ENCODE measurements at regions not wholly inside any gene's neighbourhood (a gene's known extent, or its start where the extent isn't known, plus 50 kb on each side); places are given as distances from the start of the nearest gene placed in this dataset.

DNA sequence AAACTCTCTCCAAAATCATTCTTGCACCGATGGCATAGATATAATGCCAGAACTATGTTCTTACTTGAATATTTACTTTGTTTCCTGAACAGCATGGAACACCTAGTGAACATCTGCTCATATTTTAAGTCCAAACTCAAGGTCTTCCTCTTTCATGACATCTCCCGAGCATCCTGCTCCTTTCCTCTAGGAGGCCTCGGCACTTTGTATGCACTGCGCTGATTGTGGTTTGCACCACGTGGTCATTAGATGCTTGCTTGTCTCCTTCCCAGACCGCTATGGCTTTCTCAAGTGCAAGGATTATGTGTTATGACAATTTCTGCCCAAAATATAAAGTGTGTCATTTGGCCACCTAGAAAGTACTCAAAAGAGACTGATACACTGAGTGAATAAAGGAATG, 912.0 kb downstream of the GALC start:
- H3K4me1 ChIP-seq (replicated peaks) = no peaks in the 10 kb centered on the region
- no peak for DNase-seq (ENCODE audit: low read depth in 1 of 2, low spot score in 2 of 2)
- no peaks in the 10 kb centered on the region for H3K27me3 ChIP-seq (replicated peaks)
- no peaks in the 10 kb centered on the region for H3K36me3 ChIP-seq
- H3K4me3 ChIP-seq = no peak overlapping the region
- H3K27ac ChIP-seq = no peak overlapping the region
- no peaks in the 10 kb centered on the region for H3K9me3 ChIP-seq (replicated peaks)

DNA sequence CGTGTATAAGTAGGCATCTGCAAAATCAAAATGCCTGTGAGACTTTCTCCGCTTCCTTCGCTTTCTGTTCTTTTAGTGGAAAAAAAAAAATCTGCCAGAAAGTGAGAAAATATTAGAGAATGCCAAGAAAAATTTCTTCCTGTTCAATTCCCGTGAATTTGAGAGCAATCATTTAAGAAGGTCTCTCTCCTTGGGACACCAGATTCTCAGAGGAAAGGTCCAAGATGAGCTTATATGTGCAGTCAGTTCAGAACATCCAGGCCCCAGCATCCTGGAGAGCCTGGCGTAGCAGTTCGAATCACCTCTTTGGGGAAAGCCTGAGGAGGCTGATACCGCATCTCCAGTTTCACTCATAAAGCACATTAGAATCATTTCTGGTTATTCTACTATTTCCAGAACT, 912.8 kb downstream of the GALC start:
- Histone ChIP-seq H3K27ac (no peak overlapping the region), H3K4me3 (no peak overlapping the region), H3K36me3 (no peaks in the 10 kb centered on the region), H3K27me3 (replicated peaks) (no peaks in the 10 kb centered on the region), H3K4me1 (replicated peaks) (no peaks in the 10 kb centered on the region), H3K9me3 (replicated peaks) (no peaks in the 10 kb centered on the region)
- DNase-seq (ENCODE audit: low read depth in 1 of 2, low spot score in 2 of 2) = no peak

DNA sequence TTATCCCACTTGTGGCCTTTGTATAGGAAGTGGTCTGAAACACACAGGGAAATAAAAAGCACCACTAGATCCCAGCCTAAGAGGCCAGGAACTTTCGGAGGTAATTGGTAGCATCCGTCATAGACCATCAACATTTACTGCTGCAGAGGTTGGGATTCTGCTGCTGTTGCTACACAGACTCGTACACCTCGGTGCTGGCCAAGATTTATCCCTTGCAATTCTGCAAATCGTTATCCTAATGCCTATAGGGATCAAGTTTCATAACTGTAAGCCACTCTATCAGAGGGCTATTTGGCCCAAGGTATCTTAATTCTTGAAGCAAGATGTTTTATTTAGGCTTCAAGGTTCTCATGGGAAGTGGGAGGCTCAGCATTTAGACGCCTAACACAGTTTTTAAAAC, 913.6 kb downstream of the GALC start:
- H3K4me1 ChIP-seq (replicated peaks) = no peaks in the 10 kb centered on the region
- H3K27me3 ChIP-seq (replicated peaks) = no peaks in the 10 kb centered on the region
- H3K4me3 ChIP-seq = no peak overlapping the region
- no peak for DNase-seq (ENCODE audit: low read depth in 1 of 2, low spot score in 2 of 2)
- no peaks in the 10 kb centered on the region for H3K36me3 ChIP-seq
- H3K27ac ChIP-seq = no peak overlapping the region
- no peaks in the 10 kb centered on the region for H3K9me3 ChIP-seq (replicated peaks)

DNA sequence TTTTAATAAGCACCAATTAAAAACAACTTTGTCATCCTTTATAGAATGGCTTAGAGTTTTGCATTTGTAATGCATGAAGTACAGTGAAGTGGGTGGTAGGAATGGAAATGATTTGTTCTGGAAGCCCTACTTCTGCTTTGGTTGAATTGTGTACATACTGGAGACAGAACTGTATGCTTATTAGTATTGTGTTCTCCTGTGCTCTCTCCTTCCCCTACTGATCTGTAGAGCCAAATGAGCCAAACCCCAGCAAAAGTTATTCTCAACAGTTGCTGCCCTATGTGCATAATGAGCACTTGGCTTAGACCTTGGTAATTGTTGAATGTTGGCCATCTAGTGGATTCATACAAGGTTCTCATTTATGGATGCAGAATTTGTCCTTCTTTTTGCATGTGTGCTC, 916.1 kb downstream of the GALC start:
- Histone ChIP-seq H3K4me1 (replicated peaks) (no peaks in the 10 kb centered on the region), H3K27ac (no peak overlapping the region), H3K27me3 (replicated peaks) (no peaks in the 10 kb centered on the region), H3K36me3 (no peaks in the 10 kb centered on the region), H3K4me3 (no peak overlapping the region), H3K9me3 (replicated peaks) (no peaks in the 10 kb centered on the region)
- no peak for DNase-seq (ENCODE audit: low read depth in 1 of 2, low spot score in 2 of 2)

DNA sequence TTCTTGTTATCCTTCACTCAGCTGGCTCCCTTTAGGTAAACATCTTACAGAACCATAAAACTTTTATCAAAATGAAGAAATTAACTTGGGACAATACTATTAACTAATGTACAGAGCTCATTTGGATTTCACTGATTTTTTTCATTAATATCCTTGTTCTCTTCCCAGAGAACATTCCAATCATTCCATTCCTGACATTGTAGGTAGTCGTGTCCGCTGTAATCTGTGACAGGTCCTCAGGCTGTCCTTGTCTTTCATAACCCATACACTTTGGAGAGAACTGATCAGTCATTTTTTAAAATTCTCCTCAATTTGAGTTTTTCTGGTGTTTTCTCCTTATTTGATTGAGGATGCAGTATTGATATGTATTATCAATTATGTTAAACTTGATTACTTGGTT, 916.8 kb downstream of the GALC start:
- no peaks in the 10 kb centered on the region for H3K4me1 ChIP-seq (replicated peaks)
- H3K4me3 ChIP-seq = no peak overlapping the region
- no peaks in the 10 kb centered on the region for H3K27me3 ChIP-seq (replicated peaks)
- no peak for DNase-seq (ENCODE audit: low read depth in 1 of 2, low spot score in 2 of 2)
- H3K9me3 ChIP-seq (replicated peaks) = no peaks in the 10 kb centered on the region
- no peak overlapping the region for H3K27ac ChIP-seq
- H3K36me3 ChIP-seq = no peaks in the 10 kb centered on the region

DNA sequence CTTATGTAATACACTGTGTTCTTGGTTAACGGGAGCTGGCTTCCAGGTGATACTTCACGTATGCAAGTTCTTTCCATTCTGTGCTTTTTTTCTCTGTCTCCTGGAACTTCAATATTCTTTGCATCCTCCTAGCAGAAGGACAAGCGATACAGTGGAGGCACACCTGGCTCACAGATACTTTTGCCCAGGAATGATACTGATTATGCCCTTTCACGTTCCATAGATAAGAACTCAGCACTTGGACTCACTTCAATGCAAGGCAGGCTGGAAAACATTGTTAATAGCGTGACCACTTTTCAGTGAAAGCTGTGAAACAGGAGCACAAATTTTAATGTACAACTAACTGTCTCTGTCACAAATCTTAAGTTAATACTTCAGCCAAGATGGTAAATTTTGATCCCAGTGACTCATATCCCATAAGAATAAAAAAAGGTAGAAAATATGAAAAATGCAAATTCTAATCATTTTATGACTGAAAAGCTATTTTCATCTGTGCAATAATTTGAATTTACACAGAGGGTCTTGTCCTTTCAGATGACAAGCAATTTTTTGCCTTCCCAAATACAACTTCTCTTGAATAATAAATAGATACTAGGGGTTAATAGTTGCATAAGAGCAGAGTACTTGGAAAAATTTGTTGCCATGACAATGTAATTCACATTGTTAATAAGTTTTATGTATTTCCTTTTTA, 919.0 kb downstream of the GALC start:
- Histone ChIP-seq H3K9me3 (replicated peaks) (no peaks in the 10 kb centered on the region), H3K27me3 (replicated peaks) (no peaks in the 10 kb centered on the region), H3K4me3 (no peak overlapping the region), H3K36me3 (no peaks in the 10 kb centered on the region), H3K27ac (no peak overlapping the region), H3K4me1 (replicated peaks) (no peaks in the 10 kb centered on the region)
- DNase-seq (ENCODE audit: low read depth in 1 of 2, low spot score in 2 of 2) = no peak

DNA sequence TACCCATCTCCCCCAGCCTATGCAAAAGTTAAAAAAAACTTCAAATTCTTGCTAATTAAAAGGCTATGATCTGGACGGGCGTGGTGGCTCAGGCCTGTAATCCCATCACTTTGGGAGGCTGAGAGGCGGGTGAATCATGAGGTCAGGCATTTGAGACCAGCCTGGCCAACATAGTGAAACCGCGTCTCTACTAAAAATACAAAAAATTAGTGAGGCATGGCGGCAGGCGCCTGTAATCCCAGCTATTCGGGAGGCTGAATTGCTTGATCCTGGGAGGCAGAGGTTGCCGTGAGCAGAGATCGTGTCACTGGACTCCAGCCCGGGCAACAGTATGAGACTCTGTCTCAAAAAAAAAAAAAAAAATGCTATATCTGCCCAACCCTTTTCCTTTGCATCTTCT, 925.4 kb downstream of the GALC start:
- Histone ChIP-seq H3K4me1 (replicated peaks) (no peaks in the 10 kb centered on the region), H3K9me3 (replicated peaks) (no peaks in the 10 kb centered on the region), H3K36me3 (no peaks in the 10 kb centered on the region), H3K4me3 (no peak overlapping the region), H3K27me3 (replicated peaks) (no peaks in the 10 kb centered on the region), H3K27ac (no peak overlapping the region)
- DNase-seq (ENCODE audit: low read depth in 1 of 2, low spot score in 2 of 2) = no peak

DNA sequence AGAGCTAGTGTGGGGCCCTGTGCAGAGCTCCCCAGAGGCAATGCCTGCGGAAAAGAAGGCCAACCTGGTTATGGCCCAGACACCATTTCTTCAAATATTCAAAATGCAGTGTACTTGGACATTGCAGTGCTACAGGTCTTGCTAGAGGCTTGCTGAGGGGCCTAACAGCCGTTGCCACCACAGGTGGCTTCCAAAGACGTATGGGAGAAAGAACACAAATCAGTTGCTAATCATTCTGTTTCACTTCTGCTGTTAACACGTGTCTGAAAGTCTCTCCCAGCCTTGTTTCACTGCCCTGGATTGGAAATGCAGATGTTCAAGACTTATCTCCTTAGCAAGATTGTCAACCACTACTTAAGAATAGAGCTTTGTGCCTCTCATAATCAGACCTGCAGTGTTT, 925.9 kb downstream of the GALC start:
- Histone ChIP-seq H3K27me3 (replicated peaks) (no peaks in the 10 kb centered on the region), H3K4me3 (no peak overlapping the region)
- no peak for DNase-seq (ENCODE audit: low read depth in 1 of 2, low spot score in 2 of 2)

DNA sequence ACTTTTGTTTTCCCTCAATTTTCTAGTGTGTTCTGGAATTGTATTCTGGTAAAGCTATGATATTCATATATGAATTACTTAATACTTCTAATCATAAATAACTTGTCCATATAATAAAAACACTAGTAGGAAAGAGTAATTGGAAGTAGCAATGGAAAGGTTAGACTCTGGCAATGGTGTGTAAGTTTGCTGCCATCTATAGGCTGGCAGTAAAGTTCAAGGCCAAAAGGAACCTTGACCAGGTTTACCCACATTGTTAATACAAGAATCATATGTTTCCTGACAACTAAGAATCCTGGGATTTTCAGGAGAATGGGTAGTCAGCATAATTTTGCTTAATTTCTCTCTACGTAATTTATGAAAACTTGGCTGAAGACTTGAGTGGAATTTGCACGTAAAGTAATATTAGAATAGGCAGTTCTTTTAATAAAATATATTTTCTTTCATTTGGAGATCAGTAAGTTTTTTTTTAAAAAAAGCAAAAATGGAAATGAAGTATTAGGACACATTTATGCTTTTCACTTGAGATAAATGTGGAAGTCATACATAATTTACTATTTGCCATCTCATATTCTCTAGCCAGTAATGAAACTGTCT, 926.7 kb downstream of the GALC start:
- DNase-seq (ENCODE audit: low read depth in 1 of 2, low spot score in 2 of 2) = no peak

More for the DNA sequence above, 925.9 kb downstream of the GALC start:
- no peaks in the 10 kb centered on the region for H3K36me3 ChIP-seq
- H3K4me1 ChIP-seq (replicated peaks) = no peaks in the 10 kb centered on the region
- no peak overlapping the region for H3K27ac ChIP-seq
- H3K9me3 ChIP-seq (replicated peaks) = no peaks in the 10 kb centered on the region

DNA sequence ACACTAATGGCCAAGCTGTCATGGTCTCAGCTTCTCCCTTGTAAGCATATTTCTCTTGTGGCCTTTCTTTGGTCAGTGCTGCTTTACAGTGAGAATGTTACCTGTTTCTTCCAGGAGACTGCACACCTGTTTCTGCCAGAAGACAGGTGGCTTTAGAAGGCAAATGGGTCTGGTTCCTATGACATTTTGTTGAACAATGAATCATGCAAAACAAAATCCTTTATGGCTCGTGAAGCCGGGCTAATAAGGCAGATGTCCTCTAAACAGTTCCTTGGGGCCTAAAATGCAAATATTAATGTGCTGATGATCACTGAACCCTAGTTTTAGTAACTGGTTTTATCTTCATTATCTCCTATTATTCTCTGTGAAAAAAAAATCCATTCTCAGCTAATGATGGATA, 927.6 kb downstream of the GALC start:
- H3K36me3 ChIP-seq = no peaks in the 10 kb centered on the region
- no peak overlapping the region for H3K27ac ChIP-seq
- H3K4me3 ChIP-seq = no peak overlapping the region
- DNase-seq (ENCODE audit: low read depth in 1 of 2, low spot score in 2 of 2) = no peak
- no peaks in the 10 kb centered on the region for H3K4me1 ChIP-seq (replicated peaks)
- H3K27me3 ChIP-seq (replicated peaks) = no peaks in the 10 kb centered on the region
- no peaks in the 10 kb centered on the region for H3K9me3 ChIP-seq (replicated peaks)

More for the DNA sequence above, 926.7 kb downstream of the GALC start:
- no peak overlapping the region for H3K27ac ChIP-seq
- H3K4me3 ChIP-seq = no peak overlapping the region
- no peaks in the 10 kb centered on the region for H3K27me3 ChIP-seq (replicated peaks)
- no peaks in the 10 kb centered on the region for H3K36me3 ChIP-seq
- no peaks in the 10 kb centered on the region for H3K4me1 ChIP-seq (replicated peaks)
- H3K9me3 ChIP-seq (replicated peaks) = no peaks in the 10 kb centered on the region

DNA sequence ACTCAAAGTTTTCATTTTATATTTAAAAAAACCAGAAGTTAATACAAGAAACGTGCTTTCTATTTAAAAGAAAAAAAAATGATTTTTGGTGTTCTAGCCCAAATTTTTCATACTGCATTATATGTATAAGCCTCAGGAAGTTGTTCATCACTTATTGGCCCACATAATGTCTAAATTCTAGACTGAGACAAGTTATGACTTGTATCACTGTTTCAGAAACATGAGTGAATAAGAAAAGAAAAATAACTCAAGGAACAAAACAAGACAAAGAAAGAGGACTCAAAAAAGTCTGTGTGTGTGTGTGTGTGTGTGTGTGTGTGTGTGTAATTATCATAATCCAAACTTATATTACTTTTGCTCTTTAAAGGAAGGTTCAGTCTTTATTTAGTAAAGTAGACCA, 929.8 kb downstream of the GALC start:
- no peaks in the 10 kb centered on the region for H3K36me3 ChIP-seq

DNA sequence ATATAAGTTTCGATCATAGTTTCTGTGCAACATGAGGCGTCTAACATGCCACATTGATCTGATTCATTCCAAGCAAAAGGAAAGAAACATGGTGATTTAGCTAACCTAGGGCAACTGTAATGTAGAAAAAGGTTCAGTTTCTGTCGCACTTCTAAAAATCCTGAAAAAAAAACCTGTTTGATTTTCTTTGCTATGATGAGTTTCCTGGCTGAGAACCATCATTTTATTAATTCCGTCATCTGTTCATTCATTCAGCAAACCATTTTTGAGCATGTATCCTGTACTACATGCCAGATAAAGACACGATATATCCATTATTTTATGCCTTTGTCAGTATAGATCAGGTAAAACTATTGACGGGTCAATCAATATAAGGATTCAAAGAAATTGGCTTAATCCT, 932.6 kb downstream of the GALC start:
- no peak for DNase-seq (ENCODE audit: low read depth in 1 of 2, low spot score in 2 of 2)
- Histone ChIP-seq H3K36me3 (no peaks in the 10 kb centered on the region), H3K4me3 (no peak overlapping the region), H3K4me1 (replicated peaks) (no peaks in the 10 kb centered on the region), H3K27me3 (replicated peaks) (no peaks in the 10 kb centered on the region), H3K9me3 (replicated peaks) (no peaks in the 10 kb centered on the region), H3K27ac (no peak overlapping the region)

More for the DNA sequence above, 929.8 kb downstream of the GALC start:
- Histone ChIP-seq H3K4me1 (replicated peaks) (no peaks in the 10 kb centered on the region), H3K27ac (no peak overlapping the region), H3K27me3 (replicated peaks) (no peaks in the 10 kb centered on the region), H3K9me3 (replicated peaks) (no peaks in the 10 kb centered on the region), H3K4me3 (no peak overlapping the region)
- DNase-seq (ENCODE audit: low read depth in 1 of 2, low spot score in 2 of 2) = no peak

DNA sequence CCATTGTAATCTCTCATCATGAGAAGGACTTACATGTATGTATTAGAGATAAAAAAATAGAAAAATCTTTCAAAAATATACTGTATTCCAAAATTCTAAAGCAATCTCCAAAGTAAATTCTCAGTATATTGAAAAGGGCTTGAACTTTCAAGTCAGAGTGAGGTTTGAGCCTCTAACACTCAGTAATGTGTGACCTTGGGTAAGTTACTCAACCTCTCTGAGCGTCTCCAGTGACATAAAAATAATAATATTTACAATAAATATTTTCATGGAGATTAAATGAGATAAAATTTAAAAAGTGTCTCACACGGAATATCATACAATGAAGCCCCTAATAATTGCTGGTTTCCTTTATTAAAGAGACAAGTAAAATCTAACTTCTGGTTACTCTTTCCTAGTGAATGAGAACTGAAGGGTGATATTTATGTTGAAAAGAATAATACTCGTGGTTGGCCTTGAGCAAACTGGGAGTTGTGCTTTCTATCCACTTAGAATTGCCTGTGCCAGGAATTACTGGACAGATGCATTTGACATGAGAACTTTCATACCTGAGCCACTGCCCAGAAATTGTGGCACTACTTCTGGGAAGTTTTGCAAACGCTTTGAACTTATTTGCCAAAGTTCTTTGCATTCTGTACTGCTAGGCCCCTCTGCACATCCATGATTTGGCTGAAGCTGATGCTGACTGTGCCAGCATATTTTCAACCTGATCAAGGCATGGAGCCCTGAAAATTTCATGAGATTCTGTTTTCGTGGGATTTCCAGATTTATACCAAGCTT, 933.7 kb downstream of the GALC start:
- Histone ChIP-seq H3K9me3 (replicated peaks) (no peaks in the 10 kb centered on the region), H3K4me1 (replicated peaks) (no peaks in the 10 kb centered on the region), H3K27ac (no peak overlapping the region), H3K27me3 (replicated peaks) (no peaks in the 10 kb centered on the region), H3K4me3 (no peak overlapping the region), H3K36me3 (no peaks in the 10 kb centered on the region)
- DNase-seq (ENCODE audit: low read depth in 1 of 2, low spot score in 2 of 2) = no peak

DNA sequence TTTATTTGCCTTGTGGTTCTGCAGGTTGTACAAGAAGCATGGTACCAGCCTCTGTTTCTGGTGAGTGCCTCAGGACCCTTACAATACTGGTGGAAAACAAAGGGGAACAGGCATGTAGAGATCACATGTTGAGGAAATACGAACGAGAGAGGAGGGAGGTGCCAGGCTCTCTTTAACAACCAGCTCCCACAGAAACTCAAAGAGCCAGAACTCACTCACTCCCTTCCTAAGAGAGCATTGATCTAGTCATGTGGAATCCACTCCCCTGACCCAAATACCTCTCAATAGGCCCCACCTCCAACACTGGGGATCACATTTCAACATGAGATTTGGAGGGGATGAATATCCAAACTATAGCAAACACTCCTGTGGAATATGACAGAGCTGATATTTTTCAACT, 938.0 kb downstream of the GALC start:
- Histone ChIP-seq H3K27ac (no peak overlapping the region), H3K27me3 (replicated peaks) (no peaks in the 10 kb centered on the region), H3K36me3 (no peaks in the 10 kb centered on the region), H3K4me3 (no peak overlapping the region), H3K9me3 (replicated peaks) (no peaks in the 10 kb centered on the region), H3K4me1 (replicated peaks) (no peaks in the 10 kb centered on the region)
- no peak for DNase-seq (ENCODE audit: low read depth in 1 of 2, low spot score in 2 of 2)
